T-helper 9 cell (primary cell): ENCODE measurements at regions not wholly inside any gene's neighbourhood (a gene's known extent, or its start where the extent isn't known, plus 50 kb on each side); places are given as distances from the start of the nearest gene placed in this dataset.
"Not testable (repeated sequence)": the region's sequence is repeated elsewhere in the genome, so short reads cannot be mapped to it uniquely, and the experiment has no call there.

ENCODE experiments used
- DNase-seq: peaks from one replicate; pipeline ENCODE4 v3.0.0-alpha.2; 2020

DNA sequence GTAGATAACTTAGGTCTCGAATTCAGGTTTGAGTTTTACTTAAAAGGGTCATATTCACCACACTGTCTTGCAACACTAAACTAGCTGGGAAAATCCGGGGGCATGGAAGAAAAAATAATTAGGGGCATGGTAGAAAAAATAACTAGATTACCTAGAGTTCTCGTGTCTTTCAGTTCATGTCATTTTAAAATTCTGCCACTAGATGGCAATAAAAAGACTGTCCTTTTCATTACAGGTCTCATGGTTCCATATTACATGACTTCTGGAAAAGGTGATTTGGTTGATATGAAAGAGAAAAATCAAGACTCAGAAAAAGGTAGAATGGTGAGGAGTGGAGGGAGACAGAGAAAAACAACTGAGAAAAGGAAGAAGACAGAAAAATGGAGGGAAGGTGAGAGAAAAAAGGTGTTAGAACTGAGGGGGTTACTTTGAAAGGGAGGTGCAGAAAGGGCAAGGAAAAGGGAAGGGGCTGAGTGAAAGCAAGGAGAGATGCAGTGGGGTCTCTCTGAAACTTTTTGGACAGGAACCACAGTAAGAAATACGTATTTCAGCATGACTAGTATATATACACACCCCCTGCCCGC lies 299.0 kb downstream of the KLF12 start:
- DNase-seq = no peak

DNA sequence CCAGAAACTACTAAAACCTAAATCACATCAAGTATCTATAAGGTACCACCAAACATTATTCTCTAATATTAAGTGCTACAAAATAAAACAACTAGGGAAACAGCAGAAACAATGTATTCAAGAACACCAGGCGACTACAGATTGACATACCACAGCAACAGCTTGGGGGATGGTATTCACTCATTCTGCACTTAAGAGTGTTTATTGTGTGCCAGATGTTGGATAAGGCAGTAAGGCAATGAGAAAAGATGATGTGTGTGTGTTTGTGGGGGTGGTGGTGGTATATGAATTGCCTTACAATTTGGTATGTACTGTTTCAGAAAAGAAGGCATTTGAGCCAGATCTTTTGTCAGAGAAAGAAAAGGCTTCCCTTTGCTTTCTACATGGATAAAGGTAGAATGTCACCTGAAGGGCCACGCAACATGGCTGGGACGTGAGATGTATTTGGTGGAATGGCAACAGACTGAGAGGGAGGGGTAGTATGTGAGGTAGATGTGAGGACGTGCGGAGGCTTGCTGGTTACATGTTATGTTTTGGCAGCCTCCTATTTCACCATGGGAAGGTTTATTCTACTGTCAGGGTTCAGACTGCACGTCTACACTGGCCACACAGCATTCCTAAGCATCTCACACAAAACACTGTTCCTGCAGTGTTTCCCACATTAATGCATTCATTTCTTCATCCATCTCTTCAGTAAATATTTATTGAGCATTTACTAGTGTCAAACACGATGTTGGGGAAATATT lies 300.7 kb downstream of the KLF12 start:
- DNase-seq = no peak

DNA sequence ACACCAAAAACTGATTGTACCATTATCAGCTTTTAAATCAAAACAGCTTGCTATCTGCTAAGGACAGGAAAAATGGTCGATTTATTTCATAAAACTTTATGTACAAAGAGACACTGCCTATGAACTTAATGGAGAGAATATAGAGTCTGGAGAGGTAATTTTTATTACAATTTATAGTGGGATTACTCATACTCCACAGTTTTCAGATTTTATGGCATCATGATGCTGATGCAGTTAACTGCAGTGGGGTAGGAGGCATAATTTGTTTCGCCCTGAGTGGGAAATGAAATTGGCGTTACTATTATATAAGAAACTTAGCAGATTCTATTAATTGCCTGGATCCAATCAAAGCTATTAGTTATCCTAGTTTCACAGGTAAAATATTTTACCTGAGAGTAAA lies 301.4 kb downstream of the KLF12 start:
- DNase-seq = no peak

DNA sequence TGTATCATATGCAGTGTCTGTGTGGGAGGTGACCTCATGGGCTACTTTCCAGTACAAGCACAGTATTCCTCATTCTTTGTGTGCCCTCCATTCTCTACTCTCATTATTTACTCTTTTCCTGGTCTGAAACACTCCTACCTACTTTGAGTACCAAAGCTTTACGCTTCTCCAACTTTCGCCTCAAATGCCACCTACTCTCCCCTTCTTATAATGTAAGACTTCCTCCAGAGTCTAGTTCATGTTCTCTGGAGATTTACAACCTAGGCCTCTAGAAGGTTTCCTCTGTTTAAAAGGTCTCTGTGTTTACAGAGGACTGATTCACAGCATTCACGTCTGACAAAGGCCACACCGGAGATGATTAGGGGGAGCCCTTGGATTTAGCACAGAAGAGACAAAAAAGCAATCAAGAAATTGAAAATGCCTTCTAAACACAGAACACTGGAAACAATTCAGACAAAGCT lies 302.0 kb downstream of the KLF12 start:
- no peak for DNase-seq

DNA sequence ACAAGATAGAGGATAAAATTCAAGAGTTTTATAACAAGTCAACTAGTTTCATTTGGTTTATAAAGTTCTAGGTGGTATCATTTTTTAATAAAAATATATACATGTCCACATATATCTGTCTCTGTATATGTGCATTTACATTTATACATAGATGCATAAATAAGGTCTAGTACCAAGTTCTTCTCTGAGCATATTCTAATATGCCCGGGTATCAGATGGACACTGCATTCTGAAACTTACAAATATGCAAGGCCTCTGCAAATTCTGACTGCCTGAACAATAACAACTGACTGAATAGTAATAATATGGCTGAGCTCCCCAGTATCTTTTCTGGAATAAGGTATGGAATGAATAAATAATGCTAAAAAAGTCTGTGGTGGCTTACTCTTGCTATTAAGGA lies 304.8 kb downstream of the KLF12 start:
- no peak for DNase-seq

DNA sequence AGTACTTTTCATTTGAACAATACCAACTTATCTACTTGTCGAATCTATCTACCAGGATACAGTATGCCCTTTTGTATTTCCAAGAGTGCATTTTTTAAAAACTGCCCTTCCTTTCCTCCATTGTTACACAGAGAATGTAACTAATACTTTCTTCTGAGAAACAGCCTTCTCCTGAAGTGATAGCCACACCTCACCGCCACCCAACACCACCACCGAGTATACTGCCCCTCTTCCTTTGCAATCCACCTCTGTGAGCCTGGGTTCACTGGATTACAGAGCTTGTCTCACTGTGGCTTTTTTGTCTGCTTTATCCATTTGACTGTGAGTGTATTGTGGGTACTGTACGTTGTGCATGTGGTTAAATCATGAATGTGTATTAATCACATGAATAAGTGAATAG lies 305.4 kb downstream of the KLF12 start:
- DNase-seq = no peak

DNA sequence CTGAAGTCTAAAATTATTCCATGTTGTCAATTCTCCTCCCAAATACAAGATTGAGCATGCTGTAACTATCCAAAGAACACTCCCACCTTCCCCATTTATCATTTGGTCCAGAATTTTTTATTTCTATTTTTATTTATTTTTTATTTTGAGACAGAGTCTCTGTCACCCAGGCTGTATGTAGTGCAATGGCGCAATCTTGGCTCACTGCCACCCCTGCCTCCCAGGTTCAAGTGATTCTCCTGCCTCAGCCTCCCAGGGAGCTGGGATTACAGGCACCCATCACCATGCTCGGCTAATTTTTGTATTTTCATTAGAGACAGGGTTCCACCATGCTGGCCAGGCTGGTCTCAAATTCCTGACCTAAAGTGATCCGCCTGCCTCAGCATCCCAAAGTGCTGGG lies 306.8 kb downstream of the KLF12 start:
- DNase-seq = no peak

DNA sequence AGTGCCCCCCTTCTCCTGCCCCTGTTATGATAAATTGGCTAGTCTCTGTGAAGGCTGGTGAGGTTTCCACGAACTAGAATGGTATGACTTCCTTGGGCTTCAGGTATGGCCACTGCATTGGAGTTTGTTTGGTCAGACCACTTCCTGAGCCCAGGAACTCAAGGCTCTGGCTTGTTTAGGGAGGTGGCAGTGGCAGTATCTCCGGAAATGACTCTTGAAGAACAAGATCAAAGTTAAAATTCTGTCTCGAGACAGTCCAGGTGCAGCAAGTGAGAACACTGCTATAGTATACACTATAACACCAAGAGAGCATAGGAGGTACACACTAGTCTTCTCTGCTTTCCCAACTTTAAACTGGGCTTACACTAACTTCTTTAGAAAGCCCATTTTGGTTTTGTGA lies 309.1 kb downstream of the KLF12 start:
- no peak for DNase-seq

DNA sequence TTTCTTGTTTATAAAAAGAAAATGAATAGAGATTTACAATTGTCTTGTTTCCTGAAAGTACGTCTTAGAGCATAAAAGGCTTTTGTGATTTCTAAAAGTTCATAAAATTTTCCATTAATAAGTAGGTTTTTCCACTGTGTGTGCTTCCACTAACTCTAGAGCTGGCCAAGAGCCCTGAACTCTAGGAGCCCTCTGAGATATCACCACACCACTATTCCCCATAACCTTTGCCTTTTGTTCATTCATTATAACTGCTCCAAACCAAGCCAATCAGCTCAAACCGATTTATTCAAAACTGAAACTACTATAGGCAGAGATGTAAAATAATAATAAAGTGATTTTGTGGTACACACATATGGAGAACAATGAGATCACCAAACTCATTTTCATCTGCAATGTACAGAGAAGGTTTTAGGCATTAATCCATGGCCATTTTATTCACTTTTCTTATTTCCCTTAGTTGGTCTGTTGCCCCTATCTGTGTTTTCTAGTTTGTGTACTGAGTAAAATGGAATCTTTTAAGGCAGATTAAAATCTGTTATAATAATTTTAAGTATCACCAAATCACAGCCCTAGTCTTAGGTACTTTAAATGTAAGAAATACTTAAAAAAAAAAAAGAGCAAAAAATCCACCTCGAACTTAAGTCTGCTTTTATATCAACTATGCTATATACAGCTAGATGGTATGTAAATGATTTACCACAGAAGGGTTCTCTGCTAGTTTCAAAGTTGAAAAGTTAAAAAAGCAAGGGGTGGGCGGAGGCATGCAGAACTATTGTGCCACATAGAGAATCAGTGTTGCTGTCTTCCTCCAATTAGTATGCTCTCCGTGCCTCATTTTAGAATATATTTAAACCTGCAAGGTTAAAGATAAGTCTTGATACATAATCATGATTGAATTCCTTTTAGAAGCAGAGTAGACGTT lies 311.3 kb downstream of the KLF12 start:
- no peak for DNase-seq

DNA sequence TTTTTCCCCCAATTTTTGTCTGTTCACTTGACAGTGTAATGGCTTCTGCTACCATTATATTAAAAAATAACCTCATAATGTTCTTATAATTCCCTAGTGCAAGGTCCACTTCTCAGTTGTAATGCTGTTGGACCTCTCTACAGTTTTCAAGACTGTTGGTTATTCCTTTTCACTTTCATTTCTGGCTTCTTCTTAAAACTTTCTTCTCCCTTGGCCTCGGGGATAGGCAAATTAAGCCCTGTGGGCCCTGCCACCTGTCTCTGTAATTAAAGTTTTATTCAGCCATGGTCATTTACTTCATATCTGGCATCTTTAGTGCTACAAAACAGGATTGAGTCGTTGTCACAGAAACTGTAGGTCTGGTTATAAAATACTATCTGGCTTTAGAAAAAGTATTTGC lies 313.5 kb downstream of the KLF12 start:
- no peak for DNase-seq

DNA sequence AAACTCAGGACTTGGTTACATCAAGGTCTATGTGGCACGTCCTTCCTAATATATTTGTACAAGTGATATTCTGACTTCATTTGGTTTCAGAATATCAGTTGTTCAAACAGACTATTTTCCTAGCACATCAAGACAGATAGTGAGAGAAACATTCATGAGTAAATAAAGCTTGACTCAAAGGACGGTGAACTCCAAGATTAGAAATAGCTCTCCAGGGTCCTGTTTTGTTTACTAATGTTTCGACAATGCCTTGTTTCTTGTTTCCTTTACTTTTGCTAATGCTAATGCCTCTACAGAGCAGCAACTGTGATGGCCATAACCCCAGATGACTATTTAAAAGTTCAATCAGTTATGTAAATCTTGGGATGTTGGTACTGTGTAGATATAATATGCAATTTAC lies 313.9 kb downstream of the KLF12 start:
- no peak for DNase-seq

DNA sequence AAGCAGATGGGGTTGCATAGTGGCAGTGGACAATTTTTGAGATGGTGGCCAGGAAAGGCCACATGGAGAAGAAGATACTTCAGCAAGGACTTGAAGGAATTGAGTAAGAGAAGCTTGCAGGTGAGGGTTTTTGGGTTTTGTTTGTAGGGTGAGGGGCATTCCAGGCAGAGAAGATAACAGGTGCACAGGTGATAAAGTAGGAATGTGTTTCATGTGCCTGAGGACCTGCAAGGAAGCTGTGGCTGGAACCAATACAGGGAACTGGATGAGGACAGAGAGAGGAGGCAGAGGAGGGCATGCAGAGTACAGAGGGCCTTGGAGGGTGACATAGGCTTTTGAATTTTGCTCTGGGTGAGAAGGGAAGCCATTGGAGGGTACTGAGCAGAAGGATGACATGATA lies 314.5 kb downstream of the KLF12 start:
- no peak for DNase-seq

DNA sequence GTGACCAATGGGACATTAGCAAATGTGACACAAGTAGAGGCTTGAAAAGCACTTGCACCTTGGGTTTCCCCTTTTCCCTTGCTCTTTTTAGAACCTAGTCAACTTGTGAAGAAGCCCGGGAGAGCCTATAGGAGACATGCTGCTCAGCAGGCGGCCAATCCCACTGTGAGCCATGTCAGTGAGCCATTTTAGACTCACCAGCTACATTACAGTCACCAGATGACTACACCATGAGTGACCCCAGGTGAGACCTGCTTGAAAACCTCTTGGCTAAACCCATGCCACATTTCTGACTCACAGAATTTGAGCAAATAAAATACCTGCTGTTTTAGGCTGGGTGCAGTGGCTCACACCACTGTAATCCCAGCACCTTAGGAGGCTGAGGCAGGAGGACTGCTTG lies 317.5 kb downstream of the KLF12 start:
- no peak for DNase-seq

DNA sequence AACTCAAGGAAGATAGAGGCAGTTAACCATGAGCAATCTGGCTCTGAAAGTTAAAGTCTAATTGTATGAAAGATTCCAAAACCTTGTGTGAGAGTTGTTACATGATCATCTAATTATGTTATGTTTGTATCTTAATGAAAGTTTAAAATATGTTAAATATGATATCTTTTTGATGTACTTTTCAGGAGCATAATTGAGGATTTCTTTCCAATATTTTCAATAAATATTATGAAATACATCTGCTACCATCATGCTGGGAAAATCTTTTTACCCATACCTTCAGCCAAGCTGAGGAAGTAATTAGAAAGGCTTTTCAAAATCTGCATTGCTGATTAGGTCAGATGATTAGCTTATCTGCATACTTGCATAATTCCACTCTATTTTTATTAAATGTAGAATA lies 318.4 kb downstream of the KLF12 start:
- DNase-seq = no peak

DNA sequence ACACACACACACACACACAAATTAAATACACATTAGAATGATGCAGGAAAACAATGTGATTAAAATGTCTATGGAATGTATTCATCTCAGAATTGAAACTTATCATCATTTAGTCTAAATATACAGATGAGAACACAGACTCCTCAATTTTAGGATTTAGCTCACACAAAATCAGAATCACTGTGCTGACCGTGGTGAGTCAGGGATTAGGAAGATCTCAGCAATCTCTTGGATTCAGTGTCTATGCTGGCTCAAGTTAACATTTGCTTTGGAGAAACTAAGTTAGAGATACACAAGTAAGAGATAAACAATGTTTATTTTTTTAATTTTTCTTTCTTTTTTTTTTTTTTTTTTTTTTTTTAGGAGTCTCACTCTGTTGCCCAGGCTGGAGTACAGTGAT lies 323.6 kb downstream of the KLF12 start:
- DNase-seq = no peak

DNA sequence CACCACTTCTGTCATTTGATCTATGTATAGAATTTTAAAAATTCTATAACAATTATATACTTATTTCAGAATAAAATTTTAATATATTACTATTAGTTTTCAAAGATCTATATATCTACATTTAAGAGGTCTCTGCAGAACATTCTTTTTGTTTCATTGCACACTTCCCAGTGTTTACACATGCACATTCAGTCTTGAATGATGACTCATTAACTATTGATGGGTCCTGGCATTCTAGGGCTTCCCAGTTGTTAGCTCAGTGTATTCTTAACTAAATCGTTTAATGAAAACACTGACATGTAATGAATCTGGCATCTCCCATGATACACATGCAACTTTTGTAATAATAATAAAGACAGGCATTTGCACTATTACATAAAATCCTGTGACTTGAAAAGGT lies 324.6 kb downstream of the KLF12 start:
- no peak for DNase-seq

DNA sequence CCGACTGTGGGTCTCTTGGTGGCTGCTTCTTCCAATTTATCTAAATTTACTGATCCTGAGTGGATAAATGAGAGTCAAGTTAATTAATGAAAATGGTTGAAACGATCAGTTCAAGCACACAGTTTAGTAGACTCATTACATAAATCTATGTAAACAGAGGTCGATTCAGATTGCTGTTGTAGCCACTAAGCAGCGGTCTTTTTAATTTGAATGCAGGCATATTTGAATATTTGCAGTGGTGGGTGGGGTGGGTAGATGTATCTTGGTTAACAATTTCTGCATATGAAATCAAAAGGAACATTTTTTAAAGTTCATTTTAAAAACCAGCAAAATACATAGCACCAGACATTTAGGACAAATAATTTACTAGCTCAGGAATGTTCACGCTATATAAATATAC lies 325.9 kb downstream of the KLF12 start:
- DNase-seq = no peak

DNA sequence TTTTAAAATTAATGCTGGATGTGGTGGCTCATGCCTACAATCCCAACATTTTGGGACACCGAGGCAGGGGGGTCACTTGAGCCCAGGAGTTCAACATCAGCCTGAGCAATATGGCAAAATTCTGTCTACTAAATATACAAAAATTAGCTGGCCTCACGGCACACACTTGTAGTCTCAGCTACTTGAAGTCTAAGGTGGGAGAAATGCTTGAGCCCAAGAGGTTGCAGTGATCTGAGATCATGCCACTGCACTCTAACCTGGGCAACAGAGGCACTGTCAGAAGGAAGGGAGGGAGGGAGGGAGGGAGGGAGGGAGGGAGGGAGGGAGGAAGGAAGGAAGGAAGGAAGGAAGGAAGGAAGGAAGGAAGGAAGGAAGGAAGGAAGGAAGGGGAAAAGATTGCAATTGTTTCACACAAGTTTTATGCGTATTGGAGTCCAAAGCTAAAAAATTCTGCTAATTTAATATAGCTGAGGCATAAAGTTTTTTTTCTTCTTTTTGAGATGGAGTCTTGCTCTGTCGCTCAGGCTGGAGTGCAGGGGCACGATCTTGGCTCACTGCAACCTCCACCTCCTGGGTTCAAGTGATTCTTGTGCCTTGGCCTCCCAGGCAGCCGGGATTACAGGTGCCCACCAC lies 328.8 kb downstream of the KLF12 start:
- not testable (repeated sequence) for DNase-seq

DNA sequence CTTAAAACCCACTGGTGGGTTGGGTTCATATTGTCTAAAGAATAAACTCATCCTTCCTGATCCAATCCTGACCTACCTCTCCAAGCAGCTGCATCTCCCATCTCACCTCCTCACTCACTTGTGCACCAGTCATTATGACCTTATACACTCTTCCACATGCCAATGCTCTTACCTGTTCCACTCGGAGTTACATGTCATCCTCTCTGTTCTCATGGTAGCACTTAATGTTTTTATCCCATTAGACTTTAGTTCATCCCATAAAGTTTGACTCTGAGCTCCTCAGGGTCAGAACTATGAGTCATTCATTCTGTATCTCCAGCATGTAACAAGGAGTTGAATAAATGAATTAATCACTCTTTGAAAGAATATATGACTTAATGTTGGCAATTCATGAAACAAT lies 330.2 kb downstream of the KLF12 start:
- DNase-seq = no peak

DNA sequence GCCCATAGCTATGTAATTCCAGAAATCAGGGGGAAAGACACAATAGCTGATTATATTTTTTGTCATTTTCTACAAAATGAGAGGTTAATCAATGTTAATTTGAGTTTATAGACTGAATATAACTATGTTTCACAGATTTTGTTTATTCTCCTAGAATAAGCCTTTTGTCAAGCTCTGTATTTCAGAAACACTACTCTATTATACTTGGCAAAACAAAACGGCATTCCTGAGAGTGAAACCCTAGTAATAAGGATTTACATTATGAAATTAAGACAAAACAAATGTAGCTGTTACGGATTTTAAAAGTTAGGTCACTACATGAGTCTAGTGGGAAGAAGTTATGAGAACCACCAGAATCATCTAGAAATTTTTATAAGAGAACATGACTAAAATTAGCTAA lies 334.2 kb downstream of the KLF12 start:
- DNase-seq = no peak

DNA sequence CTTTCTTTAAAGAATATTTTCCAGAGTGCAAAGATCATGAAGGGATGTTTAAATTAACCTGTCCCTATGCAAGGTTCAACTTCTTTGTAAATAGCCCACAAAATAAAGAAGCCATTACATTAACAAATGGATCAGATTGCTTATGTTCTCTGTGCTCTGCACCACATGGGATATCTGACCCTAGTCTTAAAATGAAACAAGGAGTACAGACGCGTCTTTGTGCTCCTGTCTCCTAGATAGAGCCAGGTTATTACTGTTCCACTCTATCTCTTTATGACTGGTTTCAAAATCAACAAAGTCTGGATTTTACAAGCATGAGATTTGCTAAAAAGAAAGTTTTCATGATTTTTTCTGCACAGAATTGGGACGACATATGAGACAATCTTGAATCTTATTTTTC lies 339.4 kb downstream of the KLF12 start:
- DNase-seq = no peak

DNA sequence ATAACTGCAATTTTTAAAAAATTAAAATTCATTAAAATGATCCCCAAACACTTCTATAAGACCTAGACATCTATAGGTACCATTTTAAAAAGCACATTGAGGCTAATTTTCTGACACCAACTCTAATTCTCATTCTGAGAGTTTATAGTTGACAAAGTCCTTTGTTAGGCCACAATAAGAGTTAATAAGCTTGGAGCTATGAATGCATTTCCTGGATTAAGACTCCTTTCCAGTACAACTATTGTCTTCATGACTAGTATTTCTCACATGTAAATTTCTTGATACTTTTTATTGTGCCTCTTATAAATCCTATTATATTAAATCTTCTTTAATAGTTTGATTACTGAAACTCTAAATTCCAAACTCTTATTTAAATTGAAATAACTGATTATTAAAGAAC lies 340.8 kb downstream of the KLF12 start:
- DNase-seq = no peak

DNA sequence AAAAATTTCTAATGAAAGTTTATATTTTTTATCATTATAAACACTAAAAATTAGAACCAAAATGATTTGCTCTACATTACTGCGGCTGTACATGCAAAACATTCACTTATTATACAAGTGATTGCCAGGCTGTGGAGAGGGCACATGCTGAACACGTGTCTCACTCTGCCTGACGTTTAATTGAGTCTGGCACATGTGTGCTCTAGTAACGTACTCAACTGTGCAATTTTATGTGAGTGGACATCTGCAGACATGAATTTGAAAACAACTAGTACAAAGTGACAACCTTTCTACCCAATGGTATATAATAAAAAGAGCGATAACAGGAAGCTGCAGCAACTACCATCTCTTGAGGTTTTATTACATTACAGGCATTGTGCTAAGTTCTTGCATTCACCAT lies 341.4 kb downstream of the KLF12 start:
- no peak for DNase-seq
